Lung (tissue), 11 donors: ENCODE measurements at regions not wholly inside any gene's neighbourhood (a gene's known extent, or its start where the extent isn't known, plus 50 kb on each side); places are given as distances from the start of the nearest gene placed in this dataset.

ENCODE experiments used
- ATAC-seq: fragments of 200-7000 bp; cut with Tn5 transposase; one replicate; pipeline ENCODE4 v1.9.1; 2020; ENCODE audit warnings: moderate number of reproducible peaks; ENCODE audit not compliant: insufficient read depth, low FRiP score
- DNase-seq, 3 donors: peaks; one replicate each; pipeline ENCODE4 v3.0.0-alpha.2; 2013 to 2017
- H3K27ac ChIP-seq, 2 donors: one replicate each; pipeline ENCODE4 v1.5.1; 2013; ENCODE audit warnings: mild to moderate bottlenecking in 2 of 2, moderate library complexity in 2 of 2, control low read depth in 1 of 2, inconsistent platforms in 1 of 2, low read depth in 1 of 2, low read length in 1 of 2
- H3K27me3 ChIP-seq, 3 donors: one replicate each; pipeline ENCODE4 v1.5.1; 2013; ENCODE audit warnings: low read length in 2 of 3; ENCODE audit not compliant: control insufficient read depth in 3 of 3, insufficient read depth in 3 of 3
- H3K36me3 ChIP-seq, 4 donors: one replicate each; pipeline ENCODE4 v1.5.1; 2013; ENCODE audit warnings: low read length in 4 of 4, mild to moderate bottlenecking in 1 of 4, moderate library complexity in 1 of 4; ENCODE audit not compliant: control insufficient read depth in 4 of 4, insufficient read depth in 4 of 4
- H3K4me1 ChIP-seq, 5 donors: one replicate each; pipeline ENCODE4 v1.5.1; 2013; ENCODE audit warnings: low read length in 5 of 5, mild to moderate bottlenecking in 2 of 5, moderate library complexity in 1 of 5; ENCODE audit not compliant: control insufficient read depth in 5 of 5, insufficient read depth in 5 of 5
- H3K4me3 ChIP-seq: one replicate; pipeline ENCODE4 v1.5.1; 2013; ENCODE audit warnings: mild to moderate bottlenecking, control low read depth, moderate library complexity
- H3K9ac ChIP-seq, 2 donors: one replicate each; pipeline ENCODE4 v1.5.1; 2013; ENCODE audit warnings: low read length in 2 of 2, control low read depth in 1 of 2; ENCODE audit not compliant: insufficient read depth in 1 of 2
- H3K9me3 ChIP-seq, 4 donors: one replicate each; pipeline ENCODE4 v1.5.1; 2013; ENCODE audit warnings: low read length in 3 of 4, mild to moderate bottlenecking in 1 of 4, moderate library complexity in 1 of 4; ENCODE audit not compliant: control insufficient read depth in 4 of 4, insufficient read depth in 3 of 4
- CTCF ChIP-seq: IDR thresholded peaks from 2 replicates; pipeline ENCODE4 v1.5.1; 2012; ENCODE audit warnings: mild to moderate bottlenecking; ENCODE audit errors: control extremely low read depth, extremely low read depth
- WGBS, 2 donors: extraction: QIAGEN DNeasy Blood & Tissue Kit; methylation state at CpG; one replicate each; pipeline ENCODE4 v1.1.7; 2013; 5-methylcytosine and 5-hydroxymethylcytosine counted together
- donor health status: control.
- donor health status: control.
- donor health status: Bipolar disorder and iron deficiency.
- donor health status: healthy.
- donor health status: DM: yes; HTN: yes; CAD: no.

DNA sequence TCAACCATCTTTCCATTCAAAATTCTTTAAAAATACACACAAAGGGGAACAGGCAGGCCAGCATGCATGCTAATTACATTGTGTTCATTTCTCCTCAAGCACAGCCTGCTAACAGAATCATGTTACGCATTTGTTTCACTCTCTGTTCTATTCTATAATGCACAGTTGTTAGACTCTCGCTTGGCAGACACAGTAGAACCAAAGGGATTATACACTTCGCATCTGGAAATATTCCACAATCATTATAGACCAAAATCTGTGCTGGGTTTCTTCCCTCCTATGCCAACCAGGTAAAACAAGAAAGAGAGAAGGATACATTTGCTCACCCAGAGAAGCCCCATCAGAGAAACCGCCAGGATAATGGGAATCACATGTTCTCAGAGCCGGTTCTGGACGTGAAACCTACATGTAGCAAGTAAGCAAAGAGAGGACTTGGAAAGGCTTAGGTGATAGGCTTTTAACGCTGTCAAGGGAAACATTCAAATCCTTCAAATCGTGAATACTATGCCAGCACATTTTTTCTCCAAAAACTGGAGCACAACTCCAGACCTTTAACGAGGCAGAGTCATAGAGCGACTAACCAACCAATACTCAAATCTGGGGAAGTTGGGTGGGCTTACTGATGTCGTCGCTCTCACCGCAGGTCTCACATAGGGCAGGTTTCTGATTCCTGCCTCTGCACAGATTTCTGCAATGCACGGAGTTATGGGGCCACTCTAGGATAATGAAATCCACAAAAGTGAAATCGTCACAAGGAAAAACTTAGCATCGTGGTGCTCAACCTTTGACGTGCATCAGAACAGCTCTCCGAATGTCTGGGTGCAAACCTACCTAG, 380.5 kb upstream of the AUTS2 start:
- Histone ChIP-seq H3K9me3 (peaks cover 0 to 2% (median 0%) of the 10 kb centered on the region in 4 donors), H3K36me3 (no peaks in the 10 kb centered on the region), H3K4me3 (no peak overlapping the region), H3K27ac (no peak overlapping the region), H3K4me1 (no peaks in the 10 kb centered on the region), H3K27me3 (peaks cover 0 to 7% (median 0%) of the 10 kb centered on the region in 3 donors), H3K9ac (no peak overlapping the region)
- ATAC-seq (no peak), DNase-seq (no peak)
- TF ChIP-seq CTCF: no peak
- 80 to 90% methylated on average over 18 of the region's 18 CpGs for WGBS, 2 donors

GRCh38 chr7:69218576-69218975, 379.7 kb upstream of the AUTS2 start:
- Histone ChIP-seq H3K9ac (no peak overlapping the region), H3K36me3 (no peaks in the 10 kb centered on the region), H3K9me3 (peaks cover 0 to 2% (median 0%) of the 10 kb centered on the region in 4 donors), H3K27me3 (peaks cover 0 to 5% (median 0%) of the 10 kb centered on the region in 3 donors), H3K4me1 (no peaks in the 10 kb centered on the region), H3K4me3 (no peak overlapping the region), H3K27ac (no peak overlapping the region)
- no peak for DNase-seq
- no peak for TF ChIP-seq CTCF
- 67 to 80% methylated on average over 4 of the region's 4 CpGs for WGBS, 2 donors
- ATAC-seq: no peak

GRCh38 chr7:69219381-69219780, 378.9 kb upstream of the AUTS2 start:
- peaks cover 0 to 2% (median 0%) of the 10 kb centered on the region in 3 donors for H3K27me3 ChIP-seq
- H3K9ac ChIP-seq: no peak overlapping the region
- DNase-seq (no peak), ATAC-seq (no peak)
- H3K9me3 ChIP-seq: peaks cover 0 to 2% (median 0%) of the 10 kb centered on the region in 4 donors
- H3K4me1 ChIP-seq: no peaks in the 10 kb centered on the region
- WGBS, 2 donors: 79 to 90% methylated on average over 2 of the region's 2 CpGs
- no peak for TF ChIP-seq CTCF
- no peak overlapping the region for H3K27ac ChIP-seq
- H3K4me3 ChIP-seq: no peak overlapping the region
- no peaks in the 10 kb centered on the region for H3K36me3 ChIP-seq
